Gastrocnemius medialis (tissue), 4 donors: ENCODE measurements at regions not wholly inside any gene's neighbourhood (a gene's known extent, or its start where the extent isn't known, plus 50 kb on each side); places are given as distances from the start of the nearest gene placed in this dataset.

Experiments used
- ATAC-seq, 2 donors: fragments of 150-250 bp; one replicate each; pipeline ENCODE4 v1.9.1; 2016
- DNase-seq, 2 donors: peaks; one replicate each; pipeline ENCODE4 v3.0.0-alpha.2; 2019
- H3K27ac ChIP-seq, 4 donors: fragments of 200-600 bp; sonication (generic); 1 replicate in 1 of 4; 2 replicates in 3 of 4; pipeline ENCODE4 v1.5.1; 2016 to 2018; ENCODE audit warnings: mild to moderate bottlenecking in 2 of 4, moderate library complexity in 1 of 4
- H3K27me3 ChIP-seq, 3 donors: fragments of 200-600 bp; sonication (generic) in 2 of 3; 1 replicate in 1 of 3; 2 replicates in 2 of 3; pipeline versions ENCODE4 v1.5.1 to v1.6.0; 2016 to 2019; ENCODE audit warnings: mild to moderate bottlenecking in 1 of 3, moderate library complexity in 1 of 3
- H3K36me3 ChIP-seq, 2 donors: fragments of 200-600 bp; sonication (generic) in 1 of 2; one replicate each; pipeline ENCODE4 v1.5.1; 2017 to 2018
- H3K4me1 ChIP-seq, 2 donors: fragments of 200-600 bp; sonication (generic) in 1 of 2; one replicate each; pipeline ENCODE4 v1.5.1; 2016 to 2017; ENCODE audit warnings: mild to moderate bottlenecking in 2 of 2
- H3K4me3 ChIP-seq, 4 donors: fragments of 200-600 bp; sonication (generic) in 3 of 4; 1 replicate in 1 of 4; 2 replicates in 3 of 4; pipeline ENCODE4 v1.5.1; 2016 to 2019; ENCODE audit warnings: mild to moderate bottlenecking in 2 of 4
- H3K9me3 ChIP-seq, 3 donors: fragments of 200-600 bp; sonication (generic) in 2 of 3; 1 replicate in 1 of 3; 2 replicates in 2 of 3; pipeline ENCODE4 v1.5.1; 2016 to 2019
- CTCF ChIP-seq, 5 experiments: fragments of 450-650 bp in 3 of 5; fragments of 200-600 bp in 2 of 5; sonication (generic) in 2 of 5; IDR thresholded peaks in 4 of 5; conservative IDR thresholded peaks in 1 of 5; 1 replicate in 4 of 5; 2 replicates in 1 of 5; pipeline ENCODE4 v1.5.1; 2016 to 2019; ENCODE audit warnings: antibody characterized with exemption in 5 of 5, mild to moderate bottlenecking in 3 of 5, moderate library complexity in 3 of 5
- POLR2A ChIP-seq, 2 donors: fragments of 450-650 bp; IDR thresholded peaks; one replicate each; pipeline ENCODE4 v1.6.1; 2017; ENCODE audit warnings: antibody characterized with exemption in 2 of 2, mild to moderate bottlenecking in 2 of 2, moderate library complexity in 2 of 2
- in situ Hi-C, 4 donors: fragments of 200-750 bp; cut with MboI; loops; one replicate each; pipeline versions ENCODE4 v1.15.0 to v1.8.0; 2017; ENCODE audit warnings: low sequenced_read_pairs in 4 of 4
- intact Hi-C: fragments of 100-400 bp; cut with DNase I; formaldehyde crosslinking; loops from one replicate; pipeline ENCODE4 v1.15.1; 2023; ENCODE audit warnings: low total_unique reads

GRCh38 chr5:4013106-4013898, 417.7 kb downstream of the IRX1 start:
- intact Hi-C loops, result no loop called here
- DNase-seq, result no peak

GRCh38 chr5:4015709-4016108, 420.1 kb downstream of the IRX1 start:
- in situ Hi-C loops (no loop called here), intact Hi-C loops (no loop called here)
- no peak for DNase-seq
- H3K4me3 ChIP-seq, result no peak overlapping the region
- no peaks in the 10 kb centered on the region for H3K36me3 ChIP-seq
- H3K27me3 ChIP-seq, result no peaks in the 10 kb centered on the region
- H3K4me1 ChIP-seq, result no peaks in the 10 kb centered on the region
- ATAC-seq, result no peak
- no peak overlapping the region for H3K27ac ChIP-seq
- TF ChIP-seq POLR2A (IDR thresholded peaks at IDR 0.05), result no peak
- TF ChIP-seq CTCF (IDR thresholded peaks at IDR 0.05 in 4 of 5, conservative IDR thresholded peaks at IDR 0.05 in 1 of 5), result no peak
- H3K9me3 ChIP-seq, result no peaks in the 10 kb centered on the region

More at GRCh38 chr5:4013106-4013898, 417.7 kb downstream of the IRX1 start:
- Histone ChIP-seq H3K9me3 (no peaks in the 10 kb centered on the region), H3K27ac (no peak overlapping the region), H3K4me1 (no peaks in the 10 kb centered on the region), H3K36me3 (no peaks in the 10 kb centered on the region), H3K4me3 (no peak overlapping the region), H3K27me3 (no peaks in the 10 kb centered on the region)
- in situ Hi-C loops, result no loop called here
- no peak for ATAC-seq
- TF ChIP-seq CTCF (IDR thresholded peaks at IDR 0.05 in 4 of 5, conservative IDR thresholded peaks at IDR 0.05 in 1 of 5) (no peak), POLR2A (IDR thresholded peaks at IDR 0.05) (no peak)

GRCh38 chr5:4017076-4017803, 421.6 kb downstream of the IRX1 start:
- no peak for TF ChIP-seq POLR2A (IDR thresholded peaks at IDR 0.05)
- Histone ChIP-seq H3K4me3 (no peak overlapping the region), H3K9me3 (no peaks in the 10 kb centered on the region), H3K27me3 (no peaks in the 10 kb centered on the region), H3K36me3 (no peaks in the 10 kb centered on the region), H3K4me1 (no peaks in the 10 kb centered on the region), H3K27ac (no peak overlapping the region)
- no peak for DNase-seq
- no peak for ATAC-seq
- intact Hi-C loops (no loop called here), in situ Hi-C loops (no loop called here)

GRCh38 chr5:4018007-4018406, 422.4 kb downstream of the IRX1 start:
- Histone ChIP-seq H3K27me3 (no peaks in the 10 kb centered on the region), H3K27ac (no peak overlapping the region), H3K4me3 (no peak overlapping the region), H3K36me3 (no peaks in the 10 kb centered on the region), H3K4me1 (no peaks in the 10 kb centered on the region), H3K9me3 (no peaks in the 10 kb centered on the region)
- in situ Hi-C loops (no loop called here), intact Hi-C loops (no loop called here)
- no peak for TF ChIP-seq POLR2A (IDR thresholded peaks at IDR 0.05)
- TF ChIP-seq CTCF (IDR thresholded peaks at IDR 0.05 in 4 of 5, conservative IDR thresholded peaks at IDR 0.05 in 1 of 5), result no peak
- no peak for ATAC-seq
- DNase-seq, result no peak

- no peak overlapping the region for H3K4me3 ChIP-seq
- H3K36me3 ChIP-seq, result no peaks in the 10 kb centered on the region
- no peaks in the 10 kb centered on the region for H3K27me3 ChIP-seq
- peak overlapping the region in 1 of 4 donors; percentile 35 for H3K27ac ChIP-seq
- in situ Hi-C loops (no loop called here), intact Hi-C loops (no loop called here)
- ATAC-seq, result peak; percentile 67 to 71
- H3K9me3 ChIP-seq, result no peaks in the 10 kb centered on the region
- DNase-seq, result no peak
- H3K4me1 ChIP-seq, result no peaks in the 10 kb centered on the region
- TF ChIP-seq POLR2A (IDR thresholded peaks at IDR 0.05) (no peak), CTCF (IDR thresholded peaks at IDR 0.05 in 4 of 5, conservative IDR thresholded peaks at IDR 0.05 in 1 of 5) (no peak)
These were observed 423.6 kb downstream of the IRX1 start for GRCh38 chr5:4019009-4019769.
